ENCODE measurements at regions not wholly inside any gene's neighbourhood (a gene's known extent, or its start where the extent isn't known, plus 50 kb on each side); places are given as distances from the start of the nearest gene placed in this dataset.

- TF ChIP-seq CTCF (IDR thresholded peaks at IDR 0.05; ENCODE audit: low read depth, low read length): no peak
- TF ChIP-seq POLR2A (IDR thresholded peaks at IDR 0.05; ENCODE audit: extremely low read depth, insufficient read length): no peak
- TF ChIP-seq MAX (IDR thresholded peaks at IDR 0.05; ENCODE audit: low read depth, low read length): no peak
- no peak for TF ChIP-seq MYC (IDR thresholded peaks at IDR 0.05; ENCODE audit: low read depth, low read length)
Measured at GRCh38 chr1:118297521-118297920, 112.5 kb upstream of the SPAG17 start.
